ENCODE measurements at regions not wholly inside any gene's neighbourhood (a gene's known extent, or its start where the extent isn't known, plus 50 kb on each side); places are given as distances from the start of the nearest gene placed in this dataset.

DNA sequence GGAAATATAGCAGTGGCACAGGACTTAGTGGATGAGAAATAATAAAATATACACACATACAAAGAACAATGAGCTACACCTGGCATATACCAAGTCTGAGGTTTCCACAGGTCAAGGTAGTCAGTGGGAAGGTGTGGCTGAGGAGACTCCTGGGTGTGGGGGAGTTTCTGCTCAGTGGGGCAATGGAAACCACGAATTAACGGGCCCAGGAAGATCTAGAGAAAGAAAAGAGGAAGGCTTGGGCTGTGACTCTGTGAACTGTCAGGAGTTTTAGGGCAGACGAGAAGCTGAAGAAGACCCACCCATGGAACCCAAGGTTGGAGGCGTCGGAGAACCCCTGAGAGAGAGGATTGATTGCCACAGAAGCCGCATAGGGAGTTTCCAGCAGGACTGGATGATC is 196.5 kb downstream of the HERPUD2 start:
- no peak for DNase-seq

DNA sequence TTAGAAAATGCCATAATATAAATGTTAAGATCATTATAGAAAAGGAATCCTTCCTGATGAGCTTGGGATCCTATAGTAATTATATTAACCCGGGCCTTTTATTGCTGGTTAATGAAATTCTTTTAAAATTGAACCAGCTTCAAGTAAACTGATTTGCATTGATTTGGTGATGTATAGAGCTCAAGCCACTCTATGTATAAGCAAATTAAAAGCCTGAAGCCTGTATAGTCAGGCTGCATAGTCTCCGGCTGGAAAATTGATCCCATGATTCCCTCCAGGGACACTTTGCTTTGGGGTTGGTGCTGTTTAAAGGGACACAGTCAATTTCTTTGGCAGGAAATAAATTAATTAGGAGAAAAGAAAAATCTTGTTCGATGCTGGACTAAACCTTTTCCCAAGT is 199.1 kb downstream of the HERPUD2 start:
- no peak for DNase-seq

DNA sequence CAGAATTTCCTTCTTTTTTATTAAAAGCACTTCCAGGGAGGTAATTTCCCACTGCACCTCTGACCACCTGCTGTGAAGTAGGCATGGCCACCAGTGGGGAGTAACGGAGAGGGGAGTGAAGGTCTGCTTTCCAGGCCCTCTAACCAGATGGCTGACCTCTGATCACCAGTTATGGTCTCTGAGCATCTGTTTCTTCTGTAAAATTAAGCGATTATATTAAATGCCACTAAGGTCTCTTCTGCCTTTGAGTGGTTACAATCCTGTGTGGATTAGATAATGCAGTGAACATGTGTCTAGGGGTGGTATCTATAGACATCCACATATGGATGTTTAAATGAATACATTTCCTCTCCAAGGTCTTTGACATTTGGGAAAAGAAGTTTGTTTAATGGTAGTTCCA is 199.6 kb downstream of the HERPUD2 start:
- DNase-seq: no peak

DNA sequence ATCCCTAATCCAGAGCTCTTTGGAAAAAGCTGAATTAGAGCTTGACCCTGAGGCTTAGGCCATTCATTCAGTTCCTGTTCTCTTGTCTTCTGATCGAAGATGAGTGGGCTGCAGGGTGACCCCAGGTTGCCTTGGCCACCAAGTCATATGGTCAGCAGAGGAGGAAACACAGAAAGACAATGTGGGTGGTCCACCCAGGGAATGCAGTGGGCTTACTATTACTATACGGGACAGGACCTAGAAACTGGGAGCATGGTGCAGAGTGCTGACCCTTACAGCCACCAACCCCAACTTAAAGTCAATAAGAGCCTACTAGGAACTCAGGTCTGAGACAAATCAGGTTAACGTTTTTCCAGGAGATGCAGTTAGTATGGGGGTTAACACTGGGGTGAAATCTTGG is 200.5 kb downstream of the HERPUD2 start:
- no peak for DNase-seq

DNA sequence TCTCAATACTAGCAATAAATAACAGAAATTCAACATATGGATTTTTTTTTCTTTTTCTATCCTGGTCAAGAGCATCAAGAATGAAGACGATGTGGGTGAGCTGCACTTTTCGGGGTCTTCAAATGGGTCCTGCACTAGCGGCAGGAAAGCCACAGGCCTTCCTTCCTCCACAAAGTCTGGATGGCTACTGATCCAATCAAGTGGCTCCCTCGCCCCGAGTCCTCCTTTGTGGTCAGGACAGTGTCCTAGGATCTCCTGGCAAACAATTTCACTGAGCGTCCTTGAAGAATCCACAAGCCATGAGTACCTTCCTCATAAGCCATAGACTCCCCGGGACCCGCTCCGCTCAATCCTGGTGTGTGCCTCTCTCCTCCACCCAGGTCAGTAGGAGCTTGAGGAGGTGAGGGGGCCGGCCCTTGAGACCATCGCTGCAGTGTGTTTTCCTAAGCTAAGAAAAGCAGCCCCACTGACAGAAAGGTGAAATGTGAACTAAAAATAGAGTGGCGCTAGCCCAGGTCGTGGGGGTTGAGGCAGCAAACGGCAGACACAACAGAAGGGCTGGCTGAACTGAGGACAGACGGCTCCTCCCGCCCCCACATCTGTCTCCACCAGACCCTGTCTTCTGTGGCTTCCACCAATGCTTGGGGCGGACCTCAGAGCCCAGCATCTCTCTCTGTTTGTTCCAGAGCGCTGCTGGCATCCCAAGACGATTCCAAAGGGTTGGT is 202.3 kb downstream of the HERPUD2 start:
- no peak for DNase-seq

DNA sequence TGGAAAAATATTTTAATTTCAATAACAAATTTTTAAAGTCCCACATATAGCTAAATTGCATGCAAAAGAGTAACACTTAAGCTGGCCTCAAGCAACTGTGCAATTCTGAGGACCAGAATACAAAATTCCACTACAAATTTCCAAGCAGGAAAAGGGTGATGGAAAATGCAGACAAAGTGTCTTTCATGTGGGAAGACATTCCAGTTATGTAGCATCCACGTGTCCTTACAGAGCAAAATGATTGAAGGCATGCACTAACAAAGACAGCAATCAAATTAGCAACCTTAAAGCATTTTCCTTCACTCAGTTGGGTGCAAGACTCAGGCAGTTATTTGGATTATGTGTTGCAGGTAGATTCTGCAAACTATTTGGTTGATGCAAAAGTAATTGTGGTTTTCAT is 203.7 kb downstream of the HERPUD2 start:
- no peak for DNase-seq

DNA sequence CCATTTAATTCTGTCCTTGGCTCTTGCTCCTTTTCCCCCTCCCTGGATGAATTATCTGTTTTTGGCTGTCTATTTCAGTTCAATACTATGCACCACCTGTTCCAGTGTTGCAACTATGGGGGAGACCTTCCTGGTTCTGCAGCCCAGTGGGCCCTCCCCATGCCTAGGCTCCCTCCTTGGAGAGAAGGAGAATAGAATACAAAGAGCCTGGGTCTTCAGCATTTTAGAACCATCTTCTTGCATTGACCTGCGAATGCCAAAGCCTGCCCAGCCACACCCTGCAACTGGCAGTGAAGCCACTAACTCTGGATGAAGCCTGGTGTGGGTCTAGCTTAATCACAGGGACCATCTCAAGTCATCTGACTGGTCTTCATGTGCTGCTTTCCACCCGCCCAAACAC is 207.1 kb downstream of the HERPUD2 start:
- DNase-seq: no peak

DNA sequence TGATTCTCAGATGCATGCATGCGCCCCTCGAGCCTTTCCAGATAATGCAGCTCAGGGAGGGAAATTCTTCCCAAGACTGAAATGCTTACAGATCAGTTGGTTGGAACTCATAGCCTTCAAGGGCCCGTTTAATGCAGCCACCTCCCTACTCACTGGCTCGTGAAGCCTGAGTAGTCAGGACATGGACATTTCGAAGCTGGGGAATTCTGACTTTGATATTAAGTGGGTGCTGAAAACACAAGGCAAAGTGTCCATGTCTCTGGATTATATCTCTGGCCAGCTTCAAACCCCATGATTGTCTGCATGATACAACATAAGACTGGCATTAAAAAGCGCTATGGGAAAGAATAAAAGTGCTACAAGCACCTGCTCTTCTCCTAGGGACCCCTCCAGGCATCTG is 207.5 kb downstream of the HERPUD2 start:
- no peak for DNase-seq

DNA sequence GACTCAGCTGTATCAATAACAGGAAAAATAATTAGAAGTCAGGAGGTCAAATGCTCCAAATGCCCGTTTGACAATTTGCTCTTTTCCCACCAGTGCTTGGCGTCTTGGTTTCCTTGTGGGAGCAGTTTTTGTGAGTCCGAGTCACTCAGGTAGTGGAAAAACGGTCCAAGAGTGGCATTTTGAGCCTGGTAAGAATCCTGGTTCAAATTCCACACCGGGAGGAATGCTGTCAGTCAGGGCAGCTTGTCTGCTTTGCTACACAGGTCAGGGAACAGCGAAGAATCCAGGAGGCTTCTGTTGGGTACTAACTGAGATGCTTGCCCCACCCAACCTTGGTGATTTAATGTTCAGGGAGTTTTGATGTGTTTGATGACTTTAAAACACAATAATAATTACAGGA is 209.5 kb downstream of the HERPUD2 start:
- no peak for DNase-seq

DNA sequence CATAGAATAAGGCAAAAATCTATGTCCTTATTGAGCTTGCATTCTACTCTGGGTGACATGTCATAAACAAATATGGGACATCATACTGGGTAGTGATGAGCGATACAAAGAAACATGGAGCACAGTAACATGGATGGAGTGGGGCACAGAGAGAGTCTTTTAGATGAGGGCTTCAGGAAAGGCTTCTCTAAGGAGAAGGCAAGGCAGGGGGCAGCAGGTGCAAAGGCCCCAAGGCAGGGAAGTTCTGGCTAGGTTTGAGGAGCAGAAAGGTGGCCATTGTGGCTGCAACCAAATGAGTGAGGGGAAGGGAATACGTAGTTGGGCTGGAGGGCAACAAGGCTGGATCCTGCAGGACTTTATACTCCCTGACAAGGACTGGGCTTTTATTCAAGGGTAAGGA is 211.4 kb downstream of the HERPUD2 start:
- no peak for DNase-seq

DNA sequence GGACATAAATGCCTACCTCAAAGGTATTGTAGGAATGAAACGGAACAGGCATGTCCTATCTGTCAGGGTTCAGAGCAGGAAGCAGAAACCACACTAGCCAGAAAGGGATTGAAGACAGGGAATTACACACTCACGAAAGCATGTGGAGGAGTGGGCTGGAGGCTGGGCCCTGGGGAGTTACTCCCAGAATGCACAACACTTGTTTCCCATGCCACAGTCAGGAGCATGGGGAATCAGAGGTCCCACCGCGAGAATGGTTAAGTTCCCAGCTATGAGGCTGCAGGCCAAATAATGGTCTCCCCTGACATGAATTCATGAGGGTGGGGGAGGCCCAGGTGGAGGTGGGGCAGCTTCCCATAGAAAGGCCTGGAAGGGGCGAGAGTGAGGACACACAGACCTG is 212.7 kb downstream of the HERPUD2 start:
- DNase-seq: no peak

DNA sequence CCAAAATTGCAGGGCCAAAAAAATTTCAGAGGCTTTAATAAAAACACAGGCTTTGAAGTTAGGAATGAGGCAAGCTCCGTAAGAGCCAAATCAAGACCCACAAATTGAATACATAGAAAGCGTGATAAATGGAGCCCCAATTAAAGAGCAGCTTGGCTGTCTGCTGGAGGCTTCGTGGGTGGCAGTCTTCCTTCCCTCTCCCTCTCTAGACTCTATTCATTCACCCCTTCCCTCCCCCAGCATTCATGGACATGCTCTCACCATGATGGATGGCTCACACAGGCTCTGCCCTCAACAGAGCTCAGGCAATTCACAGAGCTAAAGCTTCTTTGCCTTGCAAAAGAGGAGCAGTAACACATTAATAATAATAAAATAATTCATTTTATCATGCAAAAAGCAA is 214.1 kb downstream of the HERPUD2 start:
- DNase-seq: no peak

DNA sequence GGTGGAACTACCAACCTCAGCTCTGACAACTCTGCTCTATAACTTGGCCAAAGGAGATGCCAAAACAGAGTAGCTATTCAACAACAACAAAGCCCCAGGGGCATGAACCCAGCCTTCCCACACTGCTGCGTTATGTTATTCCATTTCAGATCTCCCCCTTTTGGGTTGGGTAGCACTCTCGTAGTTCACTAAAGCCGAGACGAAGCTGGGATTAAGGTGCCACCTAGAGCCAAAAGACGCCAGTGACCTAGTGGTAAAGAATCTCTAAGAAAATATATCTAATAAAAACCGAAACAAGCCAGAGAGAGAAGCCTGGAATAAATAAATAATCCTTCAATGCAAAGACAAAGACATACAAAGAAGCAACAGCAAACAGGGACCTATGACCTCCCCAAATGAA is 217.3 kb downstream of the HERPUD2 start:
- DNase-seq: no peak

DNA sequence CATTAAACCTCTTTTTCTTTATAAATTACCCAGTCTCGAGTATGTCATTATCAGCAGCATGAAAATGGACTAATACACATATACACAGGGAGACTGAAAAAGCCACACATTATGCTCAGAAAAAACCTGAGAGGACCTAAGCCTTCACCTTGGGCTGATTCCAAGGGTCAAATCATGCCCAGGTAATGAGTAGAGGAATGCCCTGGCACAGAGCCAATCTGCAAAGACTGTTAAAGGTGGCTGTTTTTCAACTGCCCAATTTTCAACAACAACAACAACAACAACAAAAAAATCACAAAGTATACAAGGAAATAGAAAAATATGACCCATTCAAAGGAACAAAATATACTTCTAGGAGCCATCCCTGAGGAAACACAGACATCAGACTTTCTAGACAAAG is 220.2 kb upstream of the TBX20 start:
- no peak for DNase-seq

DNA sequence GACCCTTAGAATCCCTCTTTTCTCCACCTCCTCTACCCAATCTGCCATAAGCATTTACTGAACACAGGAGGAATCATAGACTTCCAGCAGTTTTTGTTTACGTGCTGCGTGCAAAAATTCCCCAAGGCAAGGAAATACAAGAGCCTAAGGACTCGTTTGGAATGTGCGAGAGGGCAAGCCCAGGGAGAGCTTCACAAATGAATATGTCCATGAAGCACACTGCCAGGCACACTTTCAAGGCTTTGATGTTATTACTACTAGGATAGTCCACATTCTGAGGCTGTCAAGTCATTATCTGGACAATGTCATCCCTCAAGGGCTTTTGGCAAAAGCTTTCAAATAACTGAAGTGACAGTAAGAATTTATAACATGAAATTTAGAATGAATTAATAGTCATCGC is 214.7 kb upstream of the TBX20 start:
- DNase-seq: no peak

DNA sequence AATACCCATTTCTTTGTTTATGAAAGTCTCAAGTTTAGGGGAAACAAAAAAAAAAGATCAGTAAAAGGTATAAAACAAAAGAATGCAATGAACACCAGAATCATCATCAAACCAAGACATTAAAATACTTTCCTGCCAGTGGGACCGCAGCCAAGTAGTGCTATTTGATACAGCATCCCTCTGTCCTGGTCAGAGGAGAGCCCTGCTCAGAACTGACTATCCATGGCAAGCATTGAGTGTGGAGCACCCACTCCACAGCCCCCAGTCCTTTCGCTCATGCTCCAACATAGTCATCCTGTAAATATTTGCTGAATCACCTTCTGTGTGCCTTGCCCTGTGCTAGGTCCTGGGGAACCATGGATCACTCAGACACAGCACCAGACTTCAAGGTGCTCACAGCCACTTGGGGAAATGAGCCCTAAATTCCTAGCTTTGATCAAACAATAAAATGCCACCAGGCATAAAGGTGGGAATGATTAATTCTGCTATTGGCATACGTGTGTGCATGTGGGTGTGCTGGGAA is 213.6 kb upstream of the TBX20 start:
- no peak for DNase-seq

DNA sequence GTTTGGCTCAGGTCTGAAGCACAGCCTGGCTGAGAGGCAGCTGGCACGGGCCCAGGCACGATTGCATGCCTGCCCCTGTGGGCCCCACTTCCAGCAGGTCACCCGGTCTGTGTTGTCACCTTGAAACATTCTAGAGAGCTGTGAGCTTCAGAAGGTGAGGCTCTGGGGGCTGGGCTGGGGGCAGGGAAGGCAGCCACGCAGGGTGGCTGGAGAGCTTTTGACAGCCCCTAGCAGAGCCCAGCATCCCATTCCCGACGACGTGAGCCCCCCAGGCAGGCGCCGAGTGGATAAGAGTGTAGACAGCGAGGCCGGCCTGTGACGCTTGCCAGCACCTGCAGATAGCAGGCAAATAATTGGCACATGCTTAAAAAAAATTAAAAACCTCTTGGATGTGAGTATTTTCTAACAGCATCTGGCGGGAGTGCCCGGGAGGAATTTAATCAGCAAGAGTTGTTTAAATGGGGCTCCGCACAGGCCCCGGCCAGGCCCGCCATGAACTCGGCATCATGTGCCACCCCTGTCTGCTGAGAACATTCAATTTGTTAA is 212.0 kb upstream of the TBX20 start:
- DNase-seq: no peak

DNA sequence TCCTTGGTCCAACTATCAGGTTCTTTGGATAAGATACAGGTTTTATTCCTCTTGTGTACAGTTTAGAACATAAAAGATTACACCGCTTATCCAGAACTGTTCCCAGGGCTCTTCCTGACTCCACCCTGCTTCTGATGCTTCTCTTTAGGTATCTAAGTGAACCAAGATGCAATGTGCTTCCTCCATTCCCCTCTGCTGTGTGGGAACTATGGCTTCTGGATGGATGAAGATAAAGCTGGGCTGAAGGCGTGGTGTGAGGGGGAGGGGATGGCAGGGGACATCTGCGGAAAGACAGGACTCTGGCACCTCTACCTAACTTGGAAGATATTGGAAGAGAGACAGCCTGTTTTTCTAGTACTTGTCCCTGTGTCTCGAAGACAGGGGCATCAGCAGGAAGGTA is 209.9 kb upstream of the TBX20 start:
- no peak for DNase-seq

DNA sequence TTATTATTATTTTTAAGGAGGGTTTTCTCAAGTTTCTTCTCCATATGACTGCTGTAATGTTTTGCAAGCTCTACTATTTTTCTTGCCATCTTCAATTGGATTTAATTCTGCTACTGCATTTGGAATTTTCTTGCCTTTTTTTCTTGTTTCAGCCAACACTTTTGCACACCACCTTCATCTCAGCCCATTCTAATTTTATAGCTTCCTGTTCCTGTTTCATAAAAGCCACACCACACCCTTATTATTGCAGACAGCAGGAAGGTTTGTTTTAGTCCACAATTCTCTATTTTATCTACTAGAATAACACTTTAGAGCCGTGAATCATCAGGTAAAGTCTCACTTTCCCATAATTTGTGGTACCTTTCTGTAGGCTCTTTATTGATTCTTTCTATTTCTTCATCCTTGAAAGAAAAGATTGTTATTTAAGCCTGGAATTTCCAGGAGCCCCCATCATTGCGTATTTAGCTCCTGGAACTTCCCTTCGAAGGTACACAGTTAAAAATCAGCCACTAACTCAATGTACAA is 209.3 kb upstream of the TBX20 start:
- DNase-seq: no peak

DNA sequence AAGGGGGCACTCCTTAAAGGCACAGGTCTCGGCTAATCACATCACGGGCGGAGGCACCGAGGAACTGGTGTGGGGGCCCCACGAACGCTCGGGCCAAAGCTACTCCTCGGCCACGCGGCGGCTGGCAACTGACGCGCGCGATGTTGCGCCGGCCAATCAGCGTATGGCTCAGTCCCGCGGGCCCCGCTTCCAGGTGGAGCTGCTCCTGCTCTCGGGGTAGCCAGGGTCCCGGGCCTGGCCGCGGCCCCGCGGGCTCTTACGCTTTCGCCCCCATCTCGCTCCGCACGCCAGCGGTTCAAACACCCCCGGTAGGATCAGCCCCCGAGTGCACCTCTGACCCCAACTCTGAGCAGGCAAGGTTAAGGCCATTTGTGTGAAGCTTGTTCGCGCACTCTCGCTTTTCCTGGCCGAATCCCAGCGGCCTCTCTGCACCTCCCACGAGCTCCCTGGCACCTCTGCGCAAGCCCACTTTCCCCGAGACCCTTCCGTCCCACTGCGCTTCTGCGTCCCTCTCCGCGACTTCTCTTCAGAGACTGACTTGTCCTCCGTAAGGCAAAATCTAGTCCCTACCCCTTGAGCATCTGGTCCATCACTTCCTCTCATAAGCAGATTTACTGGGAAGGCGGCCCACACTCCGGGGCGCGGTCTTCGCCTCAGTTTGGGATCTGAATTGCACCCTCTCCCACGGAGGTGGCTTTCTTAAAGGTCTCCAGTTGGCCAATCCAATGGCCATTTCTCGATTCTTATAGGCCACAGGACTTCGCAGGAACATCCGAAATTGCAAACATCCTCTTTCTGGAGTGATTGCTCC is 200.9 kb upstream of the TBX20 start:
- no peak for DNase-seq

DNA sequence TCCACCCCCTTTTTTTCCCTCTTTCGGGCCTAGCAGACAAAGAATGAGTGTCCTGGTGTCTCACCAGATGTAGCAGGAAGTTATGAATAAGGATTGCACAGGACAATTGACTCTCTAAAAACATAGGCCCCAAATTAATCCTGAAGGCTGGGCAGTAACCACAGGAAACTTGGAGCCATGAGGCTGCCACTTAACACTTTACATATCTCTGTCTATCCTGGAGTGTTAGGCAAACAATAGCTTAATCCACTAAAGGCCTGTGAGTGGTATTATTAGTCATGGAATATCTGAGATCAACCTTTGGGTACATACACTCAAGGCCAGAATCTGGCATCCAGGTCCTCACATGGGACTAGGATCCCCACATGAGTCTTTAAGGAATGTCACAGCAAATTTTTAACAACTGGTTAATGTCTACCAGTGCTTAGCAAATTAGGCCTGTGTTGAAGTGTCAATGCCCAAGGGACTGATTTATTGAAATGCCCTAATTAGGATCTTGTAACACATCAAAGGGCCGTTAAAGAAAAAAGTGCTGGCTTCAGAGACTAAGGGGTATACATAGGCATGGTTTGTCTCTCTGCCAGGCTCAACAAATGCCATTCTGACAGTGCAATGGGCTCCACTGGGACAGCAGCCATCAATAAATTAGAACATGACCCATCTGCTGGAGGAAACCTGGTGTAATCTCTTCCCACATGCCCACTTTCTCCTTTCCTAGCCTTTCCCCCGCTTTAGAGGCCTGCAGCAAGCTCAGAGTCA is 196.7 kb upstream of the TBX20 start:
- DNase-seq: no peak

DNA sequence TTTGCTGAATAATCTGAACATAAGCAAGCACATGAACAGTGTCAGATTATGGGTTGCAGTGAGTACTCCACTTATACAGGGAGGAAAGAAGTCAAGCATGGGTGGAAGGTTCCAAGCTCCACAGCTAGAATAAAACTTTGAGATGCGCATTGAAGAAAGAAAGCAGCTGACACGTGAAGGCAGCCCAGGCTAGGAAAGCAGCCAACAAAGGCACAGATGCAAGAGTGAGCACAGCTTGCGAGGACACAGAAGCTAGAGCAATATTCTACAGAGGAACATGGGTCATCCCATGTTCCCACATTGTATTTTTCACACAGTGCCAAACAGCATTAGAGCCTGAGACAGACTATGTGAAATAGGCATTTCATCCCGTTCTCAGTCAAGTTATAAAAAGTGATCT is 194.6 kb upstream of the TBX20 start:
- no peak for DNase-seq

DNA sequence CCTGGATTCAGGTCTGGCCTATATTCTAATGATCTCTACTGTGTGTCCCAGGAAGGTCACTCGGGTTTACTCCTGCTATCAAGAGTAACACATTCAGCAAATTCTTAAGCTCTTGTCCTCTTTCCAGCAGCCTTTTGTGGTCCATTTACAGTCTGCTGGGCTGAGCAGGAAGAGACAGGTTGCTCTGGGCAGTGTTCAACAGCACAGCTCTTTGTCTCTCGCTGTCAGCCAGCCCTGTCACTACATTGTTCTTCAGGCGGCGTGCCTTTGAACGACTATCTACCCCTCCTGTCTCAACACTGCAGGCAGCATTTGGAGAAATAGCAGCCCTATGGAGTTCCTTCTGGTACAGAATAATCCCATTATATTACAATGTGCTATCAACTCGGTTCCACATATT is 192.2 kb upstream of the TBX20 start:
- no peak for DNase-seq
